HT1080 (cell line): ENCODE measurements at regions not wholly inside any gene's neighbourhood (a gene's known extent, or its start where the extent isn't known, plus 50 kb on each side); places are given as distances from the start of the nearest gene placed in this dataset.
A peak's percentile ranks its signal among the peaks of the same experiment; 100 is the strongest.

Experiments
- DNase-seq: peaks from one replicate; pipeline ENCODE4 v3.0.0-alpha.2; 2015; ENCODE audit warnings: low read depth

DNA sequence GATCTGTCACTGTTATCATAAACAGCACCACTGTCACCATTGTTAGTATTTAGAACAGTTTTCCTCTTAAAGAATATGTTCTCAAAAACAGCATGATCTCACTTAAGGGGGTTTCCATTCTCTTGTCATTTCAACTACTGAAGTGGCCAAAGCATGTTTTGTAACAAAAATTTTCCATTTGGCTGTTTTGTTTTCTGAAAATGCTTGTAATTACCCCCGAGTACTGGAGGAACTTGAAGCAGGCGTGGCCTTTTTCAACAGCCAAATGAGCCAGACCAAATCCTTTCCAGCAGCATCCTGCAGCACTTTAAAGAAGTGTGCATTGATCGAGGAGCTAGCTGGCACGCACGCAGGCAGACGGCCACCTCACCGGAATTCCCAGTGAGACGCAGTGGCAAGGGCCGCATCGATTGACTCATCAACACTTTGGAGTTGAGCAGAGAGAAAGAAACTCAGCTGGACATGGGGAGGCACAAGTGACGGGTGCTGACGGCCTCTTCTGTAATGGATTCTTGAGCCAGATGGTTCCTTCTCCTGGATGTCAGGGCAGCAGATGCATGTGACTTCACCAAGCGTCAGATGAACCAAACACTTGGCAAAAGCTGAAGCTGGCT, 234.3 kb upstream of the IGF1R start:
- peak; percentile 7 for DNase-seq

DNA sequence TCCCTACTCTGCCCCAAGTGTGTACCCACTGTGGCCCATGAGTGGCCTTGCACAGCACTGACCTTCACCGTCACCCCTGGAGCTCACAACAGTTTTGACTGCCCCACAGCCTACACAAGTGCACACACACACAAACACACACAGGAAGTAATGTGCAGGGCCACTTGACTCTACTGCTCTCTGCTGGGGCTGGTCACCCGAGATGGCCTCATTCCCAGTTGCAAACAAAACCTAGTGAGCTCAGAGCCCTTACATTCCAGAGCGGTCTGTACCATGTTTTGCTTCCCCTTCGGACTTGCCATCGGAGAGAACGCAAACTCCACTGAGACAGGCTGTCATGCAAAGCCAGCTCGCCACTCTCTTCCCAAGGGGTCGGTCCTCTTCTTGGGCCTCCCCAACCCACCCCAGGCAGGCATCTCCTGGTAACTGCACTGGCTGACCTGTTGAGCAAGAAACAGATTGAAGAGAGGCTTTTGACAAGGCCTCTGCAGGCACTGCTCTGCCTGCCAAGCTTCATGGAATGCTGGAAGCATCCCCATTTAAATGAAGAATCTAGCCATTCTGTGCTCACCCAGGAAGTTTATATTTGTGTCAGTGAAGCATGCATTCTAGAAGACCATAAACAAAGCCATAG, 232.0 kb upstream of the IGF1R start:
- no peak for DNase-seq

DNA sequence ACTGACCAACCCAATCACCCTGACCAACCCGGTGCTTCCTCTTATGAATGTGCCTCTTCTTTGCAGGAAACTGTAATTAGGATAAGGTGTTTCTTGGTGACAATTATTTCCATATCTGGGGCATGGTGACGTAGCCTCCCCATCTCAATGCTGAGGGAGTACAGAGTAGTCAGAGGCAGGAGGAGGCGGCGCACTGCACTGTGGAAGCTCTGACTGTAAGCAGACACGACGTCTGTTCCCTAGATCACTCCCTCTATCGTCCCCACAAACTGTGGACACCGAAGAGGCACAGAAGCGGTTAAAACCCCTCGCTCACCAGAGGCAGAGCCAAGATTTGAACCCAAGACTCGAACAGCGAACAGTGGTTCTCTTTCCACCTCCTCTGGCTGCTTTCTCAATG, 231.0 kb upstream of the IGF1R start:
- no peak for DNase-seq

DNA sequence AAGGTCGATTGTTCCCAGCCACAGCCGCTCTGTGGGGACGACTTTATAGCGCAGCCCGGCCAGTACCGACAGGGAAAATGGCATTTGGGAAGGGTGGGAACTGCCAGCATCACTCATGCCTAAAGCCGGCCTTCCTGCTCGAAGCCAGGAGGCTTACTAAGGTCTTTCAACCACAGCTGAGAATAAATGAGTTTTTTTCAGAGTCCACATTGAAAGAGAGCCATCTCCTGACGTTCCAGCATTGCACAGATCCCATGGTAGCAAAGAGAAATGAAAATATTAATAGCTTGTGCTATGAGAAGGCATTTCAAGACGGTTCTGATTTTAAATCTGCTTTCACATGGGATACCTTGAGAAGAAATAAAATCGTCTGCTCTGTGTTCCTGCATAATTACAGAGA, 230.2 kb upstream of the IGF1R start:
- no peak for DNase-seq

DNA sequence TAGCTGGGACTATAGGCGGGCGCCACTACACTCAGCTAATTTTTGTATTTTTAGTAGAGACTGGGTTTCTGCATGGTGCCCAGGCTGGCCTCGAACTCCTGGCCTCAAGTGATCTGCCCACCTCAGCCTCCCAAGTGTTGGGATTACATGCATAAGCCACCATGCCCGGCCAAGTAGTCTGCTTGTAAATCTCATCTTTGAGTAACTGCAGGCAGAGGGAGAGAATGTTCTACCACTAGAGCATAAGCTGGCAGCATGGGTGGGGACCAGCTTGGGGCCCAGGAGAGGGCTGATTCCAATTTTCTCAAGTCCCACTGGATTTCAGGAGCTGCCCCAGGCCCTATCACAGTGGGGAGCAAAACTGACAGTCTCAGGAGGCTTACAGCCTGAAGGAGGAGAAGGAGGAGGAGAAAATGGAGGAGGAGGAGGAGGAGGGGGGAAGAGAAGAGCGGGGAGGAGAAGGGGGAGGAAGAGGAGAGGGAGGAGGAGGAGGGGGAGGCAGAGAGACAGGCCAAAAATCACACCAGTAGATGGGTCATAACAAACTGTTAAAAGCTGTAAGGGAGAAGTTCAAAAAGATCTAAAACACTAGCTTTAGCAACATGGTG, 229.1 kb upstream of the IGF1R start:
- no peak for DNase-seq

DNA sequence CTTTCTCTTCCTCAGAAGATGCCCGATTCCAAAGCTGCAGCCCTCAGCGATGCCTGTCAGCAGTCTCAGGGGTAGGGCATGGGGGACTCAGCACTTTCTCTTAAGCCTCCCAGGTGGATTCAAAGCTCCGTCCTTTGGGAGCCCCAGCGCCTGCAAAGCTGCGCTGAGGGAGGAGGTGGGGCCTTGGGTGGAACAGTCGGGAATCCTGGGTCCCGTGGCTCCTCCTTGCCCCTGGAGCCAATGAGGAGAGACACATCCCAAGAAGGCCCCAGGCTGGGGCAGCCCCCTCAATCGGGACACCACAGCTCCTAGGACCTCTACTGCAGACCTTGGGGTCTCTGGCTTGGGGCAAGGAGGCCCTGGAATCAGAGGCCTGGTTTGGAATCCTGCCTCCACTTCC, 227.5 kb upstream of the IGF1R start:
- no peak for DNase-seq

DNA sequence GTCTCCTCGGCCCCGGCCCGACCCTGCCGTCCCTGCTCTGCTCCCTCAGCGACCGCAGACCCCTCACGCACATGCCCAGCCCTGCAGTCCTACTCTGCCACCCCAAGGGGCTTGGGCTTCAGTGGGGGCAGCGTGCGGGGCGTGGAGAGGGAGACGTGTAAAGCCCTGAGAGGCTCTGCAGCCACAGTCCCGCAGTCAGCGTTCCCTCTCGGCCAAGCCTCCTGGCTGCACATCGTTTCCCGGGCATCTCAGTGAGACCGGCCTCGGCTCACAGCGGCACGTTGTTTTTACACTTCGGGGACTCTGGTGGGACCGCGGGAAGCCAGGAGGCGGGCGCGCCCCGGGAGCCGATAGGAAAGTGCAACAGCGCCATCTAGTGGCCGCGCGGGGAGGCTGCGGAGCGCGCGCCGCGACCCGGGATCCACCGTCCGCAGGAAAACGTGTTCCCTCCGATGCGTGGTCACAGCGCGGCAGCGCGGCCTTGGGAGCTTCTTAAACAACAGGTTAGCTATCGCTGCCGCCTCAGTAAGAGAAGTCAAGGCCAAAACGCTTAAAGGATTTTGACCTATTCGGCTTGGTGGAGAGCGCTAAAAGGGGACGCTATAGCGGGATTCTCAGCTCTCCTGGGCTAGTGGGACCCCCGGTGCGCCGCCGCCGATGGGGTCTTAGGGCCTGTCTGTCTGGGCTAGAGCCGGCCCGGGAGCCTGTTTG, 226.8 kb upstream of the IGF1R start:
- peak; percentile 36 for DNase-seq

DNA sequence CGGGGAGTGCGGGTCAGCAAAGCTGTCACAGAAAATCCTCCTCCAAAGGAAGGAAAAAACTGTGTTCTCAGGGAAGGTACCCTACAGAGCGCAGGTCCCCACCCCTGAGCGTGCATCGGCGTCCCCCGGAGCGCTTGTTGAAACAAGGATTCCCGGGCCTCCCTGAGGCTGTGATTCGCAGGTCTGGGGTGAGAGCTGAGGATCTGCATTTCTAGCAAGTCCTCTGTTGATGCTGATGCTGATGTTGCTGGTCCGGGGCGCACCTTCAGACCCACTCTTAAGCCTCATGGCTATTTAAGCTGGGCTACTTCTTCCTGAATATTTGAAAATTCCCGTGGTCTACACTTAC, 226.2 kb upstream of the IGF1R start:
- DNase-seq = no peak

DNA sequence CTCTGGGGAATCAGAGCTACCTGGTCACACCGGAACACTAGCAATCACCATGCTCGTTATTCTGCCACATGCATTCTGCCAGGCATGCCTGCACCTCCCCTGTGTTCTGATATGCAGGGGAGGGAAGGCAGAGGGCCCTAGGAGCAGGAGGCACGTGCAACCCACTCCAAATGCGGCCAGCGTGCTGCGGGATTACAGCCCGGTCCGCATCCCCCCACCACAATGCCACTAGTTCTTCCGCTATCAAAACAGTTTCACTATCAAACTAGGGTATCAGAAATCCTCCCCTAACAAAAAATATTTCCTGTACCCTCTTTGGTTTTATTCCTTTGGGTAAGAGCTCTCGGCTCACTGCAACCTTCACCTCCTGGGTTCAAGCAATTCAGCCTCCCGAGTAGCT, 223.2 kb upstream of the IGF1R start:
- DNase-seq = no peak

DNA sequence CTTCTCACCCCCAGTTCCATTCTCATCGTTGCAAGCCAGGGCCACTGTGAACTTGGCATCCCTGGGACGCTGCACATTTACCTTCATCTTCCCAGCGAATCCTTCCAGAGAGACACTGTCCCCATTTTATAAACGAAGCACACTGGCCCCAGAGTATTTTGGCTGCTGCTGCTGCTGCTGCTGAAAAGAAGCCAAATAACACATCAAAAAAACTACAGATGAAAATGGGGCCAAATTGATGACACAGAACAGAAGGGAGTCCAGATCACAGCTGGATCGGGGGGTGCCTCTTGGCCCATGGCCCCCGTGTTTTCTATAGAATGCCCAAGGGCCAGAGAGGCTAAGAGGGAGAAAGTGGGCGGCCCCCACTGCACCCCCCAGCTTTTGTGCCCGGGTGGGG, 221.0 kb upstream of the IGF1R start:
- DNase-seq = no peak

DNA sequence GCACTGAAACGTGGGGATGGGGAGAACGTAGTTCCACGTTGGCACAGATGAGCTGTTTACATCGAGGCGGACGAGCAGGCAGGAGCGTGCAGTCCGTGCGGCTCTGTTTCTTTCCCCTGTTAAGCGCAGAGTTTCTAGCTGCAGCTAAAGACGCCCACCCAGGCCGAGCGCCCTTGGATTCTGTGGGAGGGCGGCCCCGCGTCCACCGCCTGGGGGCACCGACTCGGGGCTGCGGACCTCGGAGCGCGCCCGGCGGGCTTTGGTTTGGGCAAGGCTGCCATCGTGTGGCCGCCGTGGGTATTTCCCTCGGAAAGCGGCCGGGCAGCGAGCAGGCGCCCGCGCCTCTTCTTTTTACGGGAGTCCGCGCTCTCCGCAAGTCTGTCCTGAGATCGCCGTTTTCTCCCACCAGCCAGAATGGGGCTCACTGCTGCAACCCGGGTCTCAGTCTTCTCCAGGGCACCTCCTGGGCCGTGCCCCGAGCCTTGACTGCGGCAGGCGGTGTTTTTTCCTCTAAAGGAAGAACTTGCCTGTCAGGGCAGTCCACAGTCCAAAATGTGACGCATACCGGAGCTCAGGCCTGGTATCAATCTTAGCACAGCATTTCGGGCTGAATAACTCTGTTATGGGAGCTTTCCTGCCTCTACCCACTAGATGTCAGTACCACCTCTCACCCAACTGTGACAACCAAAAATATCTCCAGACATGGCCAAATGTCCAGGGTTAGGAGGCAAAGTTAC, 219.9 kb upstream of the IGF1R start:
- peak; percentile 68 for DNase-seq

DNA sequence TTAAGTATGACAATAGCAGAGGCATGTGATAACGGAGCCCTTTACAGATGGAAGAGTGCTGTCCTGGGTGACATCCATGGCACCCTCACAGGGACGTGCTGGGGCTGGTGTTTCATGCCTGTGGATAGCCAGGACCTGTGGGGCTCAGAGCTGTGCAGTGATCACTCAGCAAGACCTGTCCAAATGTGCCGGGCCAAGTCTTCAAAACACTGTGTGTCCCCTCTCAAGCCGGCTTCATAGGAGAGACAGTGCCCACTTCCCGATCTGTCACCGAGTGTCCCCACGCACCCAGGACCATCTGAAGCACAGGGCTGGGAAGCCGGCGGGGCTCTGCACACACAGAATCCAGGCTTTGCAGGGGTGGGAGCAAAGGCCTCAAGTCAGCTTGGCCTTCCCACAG, 217.2 kb upstream of the IGF1R start:
- DNase-seq = no peak

DNA sequence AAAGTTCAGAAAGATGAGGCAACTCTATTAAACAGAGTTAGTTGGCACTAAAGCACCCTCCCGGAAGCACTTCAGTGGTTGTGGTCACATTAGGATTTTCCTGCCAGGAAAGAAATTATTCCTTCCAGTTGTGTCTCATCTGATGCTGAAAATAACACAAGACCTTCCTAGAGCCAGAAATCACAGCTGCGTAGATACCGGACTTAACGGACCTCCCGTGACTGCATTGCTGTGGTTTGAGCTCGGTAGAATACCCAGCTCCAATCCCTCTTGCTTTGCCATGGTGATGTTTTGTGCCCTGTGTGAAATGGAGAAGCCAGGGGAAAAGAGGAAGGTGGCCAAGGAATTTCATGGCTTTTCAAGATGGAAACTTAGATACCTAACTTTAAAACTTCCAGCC, 215.0 kb upstream of the IGF1R start:
- DNase-seq = peak; percentile 31

DNA sequence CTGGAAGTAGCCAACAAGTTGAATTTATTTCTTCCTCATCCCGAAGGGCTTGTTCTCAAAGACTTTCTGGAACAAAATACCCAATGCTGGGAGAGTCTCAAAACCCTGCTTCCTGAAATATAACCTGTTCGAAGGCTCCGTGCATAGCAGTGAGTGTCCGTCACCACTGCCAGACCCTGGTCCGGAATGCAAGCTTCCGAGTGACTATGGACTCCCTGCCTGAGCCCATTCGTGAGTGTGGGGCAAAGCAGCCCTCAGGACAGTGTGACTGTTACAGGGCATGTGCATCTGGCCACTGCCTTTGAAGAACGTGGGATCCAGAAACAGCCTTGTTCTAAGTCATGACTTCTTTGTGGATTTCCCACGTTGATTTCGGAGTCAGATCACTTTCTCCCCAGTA, 214.5 kb upstream of the IGF1R start:
- no peak for DNase-seq

DNA sequence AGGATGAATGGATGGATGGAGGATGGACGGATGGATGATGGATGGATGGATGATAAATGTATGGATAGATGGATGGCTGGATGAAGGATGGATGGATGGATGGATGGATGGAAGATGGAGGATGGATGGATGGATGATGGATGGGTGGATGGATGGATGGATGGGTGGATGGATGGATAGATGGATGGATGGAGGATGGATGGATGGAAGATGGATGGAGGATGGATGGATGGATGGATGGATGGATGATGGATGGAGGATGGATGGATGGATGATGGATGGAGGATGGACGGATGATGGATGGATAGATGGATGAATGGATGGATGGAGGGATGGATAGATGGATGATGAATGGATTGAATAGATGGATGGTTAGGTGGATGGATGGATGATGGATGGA, 210.6 kb upstream of the IGF1R start:
- no peak for DNase-seq

DNA sequence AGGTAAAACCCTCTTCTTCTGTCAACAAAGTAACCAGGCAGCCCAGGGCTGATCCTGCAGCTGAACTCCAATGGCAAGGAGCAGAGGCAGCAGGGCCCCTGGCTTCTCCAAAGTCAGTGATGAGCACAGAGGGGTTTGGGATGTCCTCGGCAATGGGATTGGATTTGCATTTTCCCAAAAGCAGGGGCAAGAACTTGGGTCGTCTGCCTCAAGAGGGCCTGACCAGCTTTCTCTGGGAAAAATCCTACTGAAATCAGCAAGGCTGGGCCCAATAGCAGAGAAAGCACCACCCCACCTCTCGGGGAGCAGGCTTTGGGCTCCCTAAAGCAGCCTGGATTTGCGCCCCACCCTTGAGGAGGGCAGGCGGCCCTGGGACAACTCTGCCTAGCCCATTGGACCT, 210.0 kb upstream of the IGF1R start:
- DNase-seq = no peak

DNA sequence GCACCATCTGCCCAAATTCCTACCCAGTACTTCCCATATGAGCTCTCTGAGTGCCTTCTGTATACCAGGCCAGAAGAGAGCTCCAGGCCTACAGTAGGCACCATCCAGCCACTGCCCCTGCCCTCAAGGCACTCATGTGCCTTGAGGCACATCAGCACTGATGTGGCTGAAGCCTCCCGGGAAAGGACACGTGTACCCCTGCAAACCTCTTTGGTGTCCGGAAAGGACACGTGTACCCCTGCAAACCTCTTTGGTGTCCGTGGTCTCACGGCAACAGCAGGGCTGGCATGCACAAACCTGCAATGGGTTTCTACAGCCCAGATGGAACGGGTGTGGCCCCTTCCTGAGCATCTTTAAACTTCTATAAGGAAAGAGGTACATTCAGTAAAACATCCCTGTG, 209.4 kb upstream of the IGF1R start:
- no peak for DNase-seq

DNA sequence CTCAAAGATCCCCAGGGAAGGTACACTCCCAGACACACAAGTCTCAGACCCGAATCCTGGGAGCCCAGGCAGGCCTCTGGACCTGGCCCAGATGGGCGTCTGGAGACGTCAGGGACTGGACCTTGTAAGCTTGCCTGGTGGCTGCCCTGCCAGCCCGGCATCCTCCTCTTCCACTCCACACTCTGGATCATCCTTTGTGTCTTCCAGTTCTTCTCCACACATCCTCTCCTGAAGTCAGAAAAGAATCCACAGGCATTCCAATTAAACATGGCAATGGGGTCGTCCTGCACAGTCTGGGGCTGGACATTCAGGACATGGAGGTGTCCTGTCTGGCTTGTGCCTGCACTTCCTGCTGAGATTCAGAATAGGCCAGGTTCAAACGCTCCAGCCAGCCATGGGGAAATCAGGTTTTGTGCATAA, 208.8 kb upstream of the IGF1R start:
- no peak for DNase-seq

DNA sequence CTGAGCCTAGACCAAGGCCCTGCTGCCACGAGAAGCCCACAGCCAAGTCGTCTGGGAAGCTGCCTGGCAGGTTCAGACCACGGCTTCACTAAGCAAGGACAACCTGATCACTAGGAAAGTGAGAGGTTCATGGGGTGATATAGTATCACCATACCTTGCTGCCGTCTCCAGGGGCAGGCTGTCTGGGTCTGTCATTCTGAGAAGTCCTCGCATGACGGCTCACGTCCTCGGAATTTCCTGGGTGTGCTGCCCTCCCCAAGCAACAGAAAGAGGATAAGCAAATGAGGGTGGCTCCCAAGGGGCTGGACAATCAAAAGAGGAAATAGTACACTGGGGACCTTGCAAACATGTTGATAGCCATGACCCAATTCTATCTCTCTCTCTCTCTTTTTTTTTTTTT, 207.4 kb upstream of the IGF1R start:
- no peak for DNase-seq

DNA sequence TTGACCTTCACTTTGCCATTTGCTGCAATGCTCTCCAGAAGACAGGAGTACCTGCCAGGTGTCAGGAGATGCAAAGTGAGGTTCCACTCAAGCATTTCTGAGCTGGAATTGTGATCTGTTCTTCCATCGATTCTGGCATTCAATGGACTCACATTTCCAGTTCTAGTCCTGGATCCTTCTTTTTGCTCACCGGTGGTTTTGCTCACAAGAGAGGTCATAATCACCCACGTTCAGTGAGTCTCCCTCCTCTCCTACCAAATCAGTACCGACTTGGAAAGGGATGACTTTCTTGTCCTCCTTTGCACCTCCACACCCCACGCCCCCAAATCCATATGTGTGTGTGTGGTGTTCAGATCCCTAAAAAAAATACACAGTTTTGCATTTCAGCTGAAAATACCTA, 206.7 kb upstream of the IGF1R start:
- DNase-seq = no peak

DNA sequence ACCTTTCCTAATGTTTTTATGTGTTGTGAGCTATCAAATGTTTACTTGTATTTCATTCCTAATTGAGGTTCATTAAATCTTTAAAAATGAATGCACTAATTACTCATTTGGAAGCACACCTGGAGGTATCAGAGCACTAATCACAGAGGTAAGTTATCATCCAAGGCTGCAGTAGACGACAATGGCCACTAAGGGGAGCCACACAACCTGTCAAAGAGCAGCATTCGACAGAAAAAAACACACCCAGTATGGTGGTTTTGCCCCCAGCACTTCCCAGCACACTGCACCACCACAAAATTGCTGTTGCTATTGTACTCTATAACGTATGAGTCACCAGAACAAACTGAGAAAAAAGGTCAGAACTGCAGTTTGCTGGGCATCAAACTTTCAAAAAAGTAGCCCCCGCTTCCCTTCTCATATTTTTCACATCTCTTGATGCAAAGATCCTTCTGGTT, 205.9 kb upstream of the IGF1R start:
- peak; percentile 85 for DNase-seq

DNA sequence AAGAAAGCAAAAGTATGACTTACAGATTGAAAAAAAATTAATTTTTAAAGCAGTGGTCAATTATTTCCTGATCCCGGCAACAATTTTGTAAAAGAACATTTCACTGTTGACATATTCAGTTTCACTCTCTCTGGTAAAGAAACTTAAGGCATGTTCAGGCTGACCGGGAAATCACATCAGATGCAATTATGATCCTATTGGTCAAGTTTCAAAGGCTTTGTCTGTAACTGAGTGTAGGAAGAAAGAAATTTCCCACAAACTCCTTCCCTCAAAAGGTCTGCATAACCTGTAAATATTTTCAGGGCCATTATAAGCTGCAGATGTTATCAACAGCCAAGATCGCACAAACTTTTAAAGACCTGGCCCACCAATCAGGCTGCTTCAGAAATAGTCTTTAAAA, 205.4 kb upstream of the IGF1R start:
- DNase-seq = no peak
